Testis (tissue), 2 donors: ENCODE measurements at regions not wholly inside any gene's neighbourhood (a gene's known extent, or its start where the extent isn't known, plus 50 kb on each side); places are given as distances from the start of the nearest gene placed in this dataset.
"Not testable (repeated sequence)": the region's sequence is repeated elsewhere in the genome, so short reads cannot be mapped to it uniquely, and the experiment has no call there.

ENCODE experiments used
- CTCF ChIP-seq, 3 experiments: fragments of 450-650 bp in 2 of 3; fragments of 200-600 bp in 1 of 3; sonication (generic) in 1 of 3; IDR thresholded peaks; one replicate each; pipeline ENCODE4 v1.5.1; 2016 to 2019; ENCODE audit warnings: antibody characterized with exemption in 3 of 3, mild to moderate bottlenecking in 2 of 3, moderate library complexity in 1 of 3
- POLR2A ChIP-seq: fragments of 450-650 bp; IDR thresholded peaks from one replicate; pipeline ENCODE4 v1.6.1; 2017; ENCODE audit warnings: antibody characterized with exemption, mild to moderate bottlenecking, moderate library complexity

GRCh38 chr15:30213733-30214132 is 78.9 kb downstream of the GOLGA8T start:
- TF ChIP-seq CTCF (IDR thresholded peaks at IDR 0.05); POLR2A: not testable (repeated sequence)
